Karpas-422 (cell line): ENCODE measurements at regions not wholly inside any gene's neighbourhood (a gene's known extent, or its start where the extent isn't known, plus 50 kb on each side); places are given as distances from the start of the nearest gene placed in this dataset.

Experiments
- DNase-seq: peaks from one replicate; pipeline ENCODE4 v3.0.0-alpha.2; 2015
- H2AFZ ChIP-seq: fragments of 200-600 bp; sonication (generic); 2 replicates; pipeline ENCODE4 v1.6.1; 2014; ENCODE audit warnings: antibody characterized with exemption, low read length, mixed read lengths
- H3K27ac ChIP-seq: fragments of 200-600 bp; sonication (generic); 2 replicates; pipeline ENCODE4 v1.5.1; 2014; ENCODE audit warnings: mild to moderate bottlenecking, low read length, moderate library complexity
- H3K27me3 ChIP-seq: fragments of 200-600 bp; sonication (generic); 2 replicates; pipeline ENCODE4 v1.6.1; 2014; ENCODE audit warnings: low read length, mixed read lengths
- H3K36me3 ChIP-seq: fragments of 200-600 bp; sonication (generic); 2 replicates; pipeline ENCODE4 v1.6.1; 2014; ENCODE audit warnings: low read length, mixed read lengths; ENCODE audit not compliant: insufficient read depth
- H3K4me1 ChIP-seq: fragments of 200-600 bp; sonication (generic); 2 replicates; pipeline ENCODE4 v1.6.1; 2014; ENCODE audit warnings: mild to moderate bottlenecking, low read length, mixed read lengths
- H3K4me2 ChIP-seq: fragments of 200-600 bp; sonication (generic); 2 replicates; pipeline ENCODE4 v1.6.1; 2014; ENCODE audit warnings: low read length, low read depth, mild to moderate bottlenecking; ENCODE audit not compliant: poor library complexity, severe bottlenecking
- H3K4me3 ChIP-seq: fragments of 200-600 bp; sonication (generic); 2 replicates; pipeline ENCODE4 v1.5.1; 2014; ENCODE audit warnings: mild to moderate bottlenecking, antibody characterized with exemption, low read length, mixed read lengths
- H3K79me2 ChIP-seq: fragments of 200-600 bp; sonication (generic); 2 replicates; pipeline ENCODE4 v1.6.1; 2014; ENCODE audit warnings: mild to moderate bottlenecking, low read length, mixed read lengths
- H3K9ac ChIP-seq: fragments of 200-600 bp; sonication (generic); 2 replicates; pipeline ENCODE4 v1.6.0; 2014; ENCODE audit warnings: low read length
- H3K9me2 ChIP-seq: fragments of 200-600 bp; sonication (generic), shearing (Covaris generic); replicated peaks from 2 replicates; pipeline ENCODE4 v1.6.0; 2014; ENCODE audit warnings: mild to moderate bottlenecking, low read length, moderate library complexity; ENCODE audit not compliant: insufficient read depth
- H3K9me3 ChIP-seq: fragments of 300-700, 200-600 bp; sonication (generic); 2 replicates; pipeline ENCODE4 v1.6.1; 2014; ENCODE audit warnings: low read length, mixed read lengths
- H4K20me1 ChIP-seq: fragments of 200-600 bp; sonication (generic); 2 replicates; pipeline ENCODE4 v1.6.1; 2014; ENCODE audit warnings: mild to moderate bottlenecking, antibody characterized with exemption, low read length, low read depth; ENCODE audit not compliant: insufficient read depth

GRCh38 chr9:119727988-119728387 lies 358.8 kb upstream of the BRINP1 start:
- Histone ChIP-seq H3K27me3 (no peaks in the 10 kb centered on the region), H2AFZ (no peak overlapping the region), H4K20me1 (no peaks in the 10 kb centered on the region), H3K4me3 (no peak overlapping the region), H3K36me3 (no peaks in the 10 kb centered on the region), H3K79me2 (no peaks in the 10 kb centered on the region), H3K4me1 (no peaks in the 10 kb centered on the region), H3K27ac (no peak overlapping the region), H3K4me2 (no peak overlapping the region), H3K9me3 (no peaks in the 10 kb centered on the region), H3K9ac (no peak overlapping the region), H3K9me2 (no peaks in the 10 kb centered on the region)
- no peak for DNase-seq

- H3K27me3 ChIP-seq, result no peaks in the 10 kb centered on the region
- no peaks in the 10 kb centered on the region for H3K9me2 ChIP-seq
- no peak overlapping the region for H3K4me3 ChIP-seq
- DNase-seq, result no peak
- no peaks in the 10 kb centered on the region for H3K9me3 ChIP-seq
- no peak overlapping the region for H2AFZ ChIP-seq
- no peaks in the 10 kb centered on the region for H3K36me3 ChIP-seq
- no peaks in the 10 kb centered on the region for H3K79me2 ChIP-seq
- H4K20me1 ChIP-seq, result no peaks in the 10 kb centered on the region
- no peaks in the 10 kb centered on the region for H3K4me1 ChIP-seq
- no peak overlapping the region for H3K9ac ChIP-seq
- H3K27ac ChIP-seq, result no peak overlapping the region
- H3K4me2 ChIP-seq, result no peak overlapping the region
These were observed 356.8 kb upstream of the BRINP1 start for GRCh38 chr9:119726035-119726434.

- Histone ChIP-seq H3K4me3 (no peak overlapping the region), H3K9me3 (no peaks in the 10 kb centered on the region), H3K4me2 (no peak overlapping the region), H3K9me2 (no peaks in the 10 kb centered on the region), H2AFZ (no peak overlapping the region), H3K4me1 (no peaks in the 10 kb centered on the region), H3K36me3 (no peaks in the 10 kb centered on the region), H3K27ac (no peak overlapping the region), H4K20me1 (no peaks in the 10 kb centered on the region), H3K9ac (no peak overlapping the region), H3K27me3 (no peaks in the 10 kb centered on the region), H3K79me2 (no peaks in the 10 kb centered on the region)
- DNase-seq, result no peak
These were observed 353.1 kb upstream of the BRINP1 start for GRCh38 chr9:119722384-119722783.

DNA sequence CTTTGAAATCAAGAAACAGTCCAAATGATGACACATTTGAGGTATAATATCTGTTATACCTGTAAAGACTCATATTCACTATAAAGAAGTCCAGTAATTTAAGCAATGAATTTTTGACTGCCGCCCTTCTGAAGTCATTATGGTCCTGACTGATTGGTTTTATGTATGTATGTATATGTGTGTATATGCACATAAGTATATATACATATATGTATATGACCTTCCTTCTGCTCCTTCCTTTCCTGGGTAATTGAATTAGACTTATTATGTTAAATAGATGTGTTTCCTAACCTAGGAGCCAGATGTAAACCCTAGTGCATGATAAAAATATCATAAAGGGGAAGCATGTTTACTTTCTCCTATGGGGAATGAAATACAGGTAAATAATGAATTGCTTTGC lies 343.1 kb upstream of the BRINP1 start:
- Histone ChIP-seq H3K36me3 (no peaks in the 10 kb centered on the region), H3K27me3 (no peaks in the 10 kb centered on the region), H3K4me1 (no peaks in the 10 kb centered on the region), H3K79me2 (no peaks in the 10 kb centered on the region), H4K20me1 (no peaks in the 10 kb centered on the region), H3K9me3 (no peaks in the 10 kb centered on the region), H3K9ac (no peak overlapping the region), H2AFZ (no peak overlapping the region), H3K9me2 (no peaks in the 10 kb centered on the region), H3K4me2 (no peak overlapping the region), H3K4me3 (no peak overlapping the region), H3K27ac (no peak overlapping the region)
- no peak for DNase-seq

- H3K9me2 ChIP-seq, result no peaks in the 10 kb centered on the region
- H3K4me1 ChIP-seq, result no peaks in the 10 kb centered on the region
- no peaks in the 10 kb centered on the region for H3K27me3 ChIP-seq
- no peaks in the 10 kb centered on the region for H3K79me2 ChIP-seq
- no peaks in the 10 kb centered on the region for H3K9me3 ChIP-seq
- no peaks in the 10 kb centered on the region for H3K36me3 ChIP-seq
- H3K4me2 ChIP-seq, result no peak overlapping the region
- DNase-seq, result no peak
- H3K9ac ChIP-seq, result no peak overlapping the region
- H2AFZ ChIP-seq, result no peak overlapping the region
- no peak overlapping the region for H3K4me3 ChIP-seq
- no peak overlapping the region for H3K27ac ChIP-seq
- no peaks in the 10 kb centered on the region for H4K20me1 ChIP-seq
These were observed 340.2 kb upstream of the BRINP1 start for GRCh38 chr9:119709431-119709830.

- no peak overlapping the region for H2AFZ ChIP-seq
- DNase-seq, result no peak
- H3K79me2 ChIP-seq, result no peaks in the 10 kb centered on the region
These were observed 338.1 kb upstream of the BRINP1 start for GRCh38 chr9:119707228-119707845.

GRCh38 chr9:119701651-119702050 lies 332.4 kb upstream of the BRINP1 start:
- no peak for DNase-seq
- Histone ChIP-seq H3K79me2 (no peaks in the 10 kb centered on the region), H3K9me2 (no peaks in the 10 kb centered on the region)

More at GRCh38 chr9:119707228-119707845, 338.1 kb upstream of the BRINP1 start:
- no peaks in the 10 kb centered on the region for H3K27me3 ChIP-seq
- H3K9me2 ChIP-seq, result no peaks in the 10 kb centered on the region
- no peak overlapping the region for H3K4me3 ChIP-seq
- H3K27ac ChIP-seq, result no peak overlapping the region
- no peaks in the 10 kb centered on the region for H4K20me1 ChIP-seq
- H3K36me3 ChIP-seq, result no peaks in the 10 kb centered on the region
- H3K4me1 ChIP-seq, result no peaks in the 10 kb centered on the region
- no peak overlapping the region for H3K9ac ChIP-seq
- H3K4me2 ChIP-seq, result no peak overlapping the region
- H3K9me3 ChIP-seq, result no peaks in the 10 kb centered on the region

GRCh38 chr9:119698535-119698934 lies 329.3 kb upstream of the BRINP1 start:
- no peak for DNase-seq
- Histone ChIP-seq H3K4me3 (no peak overlapping the region), H4K20me1 (no peaks in the 10 kb centered on the region), H3K9ac (no peak overlapping the region), H3K36me3 (no peaks in the 10 kb centered on the region), H3K27me3 (no peaks in the 10 kb centered on the region), H3K9me2 (no peaks in the 10 kb centered on the region), H3K79me2 (no peaks in the 10 kb centered on the region), H3K4me2 (no peak overlapping the region), H3K9me3 (no peaks in the 10 kb centered on the region), H3K4me1 (no peaks in the 10 kb centered on the region), H2AFZ (no peak overlapping the region), H3K27ac (no peak overlapping the region)

More at GRCh38 chr9:119701651-119702050, 332.4 kb upstream of the BRINP1 start:
- no peak overlapping the region for H2AFZ ChIP-seq
- H4K20me1 ChIP-seq, result no peaks in the 10 kb centered on the region
- H3K4me1 ChIP-seq, result no peaks in the 10 kb centered on the region
- H3K4me3 ChIP-seq, result no peak overlapping the region
- no peaks in the 10 kb centered on the region for H3K9me3 ChIP-seq
- H3K36me3 ChIP-seq, result no peaks in the 10 kb centered on the region
- no peak overlapping the region for H3K4me2 ChIP-seq
- no peak overlapping the region for H3K9ac ChIP-seq
- no peaks in the 10 kb centered on the region for H3K27me3 ChIP-seq
- H3K27ac ChIP-seq, result no peak overlapping the region

DNA sequence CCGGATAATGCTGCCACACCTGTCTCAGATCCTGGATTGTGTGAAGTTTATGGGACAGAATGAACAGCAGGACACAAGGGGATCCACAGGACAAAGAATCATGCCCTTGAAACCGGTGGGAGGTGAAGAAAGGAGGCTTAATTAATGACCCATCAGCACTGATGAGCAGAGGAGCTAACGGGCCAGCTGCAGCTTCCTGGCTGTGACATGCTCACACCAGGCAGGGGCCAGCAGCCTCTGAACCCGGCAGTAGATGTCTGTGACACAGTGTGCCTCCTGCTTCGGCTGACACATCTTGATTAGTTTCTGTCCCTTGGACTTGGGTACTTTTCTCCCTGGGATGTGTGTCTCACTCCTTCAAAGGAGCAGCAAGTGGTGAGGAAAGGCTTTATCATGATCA lies 328.8 kb upstream of the BRINP1 start:
- no peak overlapping the region for H3K4me3 ChIP-seq

More for the DNA sequence above, 328.8 kb upstream of the BRINP1 start:
- Histone ChIP-seq H3K36me3 (no peaks in the 10 kb centered on the region), H3K9ac (no peak overlapping the region), H2AFZ (no peak overlapping the region), H3K27ac (no peak overlapping the region), H3K4me2 (no peak overlapping the region), H3K9me3 (no peaks in the 10 kb centered on the region), H3K9me2 (no peaks in the 10 kb centered on the region), H4K20me1 (no peaks in the 10 kb centered on the region), H3K79me2 (no peaks in the 10 kb centered on the region), H3K4me1 (no peaks in the 10 kb centered on the region), H3K27me3 (no peaks in the 10 kb centered on the region)
- no peak for DNase-seq
